HCT116 (cell line): ENCODE measurements at regions not wholly inside any gene's neighbourhood (a gene's known extent, or its start where the extent isn't known, plus 50 kb on each side); places are given as distances from the start of the nearest gene placed in this dataset.

Source experiments
- ATAC-seq: fragments of 200-7000 bp; cut with Tn5 transposase; 2 replicates; pipeline ENCODE4 v1.9.1; 2020; ENCODE audit warnings: mild to moderate bottlenecking, moderate library complexity
- BruUV-seq: library from RNA; stranded (reverse); fragments of 400-500 nt; replicated peaks from 2 replicates; lab custom pipeline; 2021; lab: Mats Ljungman, UMichigan
- CTCF ChIA-PET: fragments of 300-600 bp; sonication (Branson Sonifier 250); formaldehyde crosslinking; loops from one replicate; lab custom pipeline; 2021; ENCODE audit warnings: antibody characterized with exemption; lab: Charles Lee
- POLR2A ChIA-PET: fragments of 300-600, 350-600 bp; sonication (Branson Sonifier 250); formaldehyde crosslinking; loops from one replicate; lab custom pipeline; 2021; ENCODE audit warnings: antibody characterized with exemption; lab: Charles Lee
- RAD21 ChIA-PET, 2 experiments: fragments of 300-600 bp; sonication (Branson Sonifier 250); formaldehyde crosslinking; loops; one replicate each; lab custom pipeline; 2023; ENCODE audit warnings: low total read pairs in 2 of 2; ENCODE audit not compliant: uncharacterized antibody in 2 of 2, unreplicated experiment in 2 of 2, low non-redundant PET in 1 of 2; lab: Charles Lee
- DNase-seq: peaks from one replicate; pipeline ENCODE4 v3.0.0-alpha.2; 2010; ENCODE audit warnings: low read depth, low spot score
- H2AFZ ChIP-seq: fragments of 200-600 bp; shearing (Covaris generic), sonication (generic); 2 replicates; pipeline ENCODE4 v1.6.1; 2017; ENCODE audit warnings: low read depth, mixed run types, mixed read lengths, antibody characterized with exemption, low read length; ENCODE audit not compliant: poor library complexity, severe bottlenecking
- H3K27ac ChIP-seq: 2 replicates; pipeline ENCODE4 v1.5.1; 2012; ENCODE audit warnings: low read depth, low read length
- H3K27me3 ChIP-seq: fragments of 200-600 bp; sonication (generic); 2 replicates; pipeline ENCODE4 v1.6.1; 2016; ENCODE audit warnings: mixed run types, low read length, mixed read lengths; ENCODE audit not compliant: insufficient read depth
- H3K36me3 ChIP-seq, 2 experiments: fragments of 200-500 bp in 1 of 2; fragments of 200-600 bp in 1 of 2; sonication (Bioruptor generic) in 1 of 2; sonication (generic) in 1 of 2; 2 replicates each; pipeline versions ENCODE4 v1.5.1 to v1.6.1; 2014 to 2016; ENCODE audit warnings: low read length in 2 of 2, inconsistent platforms in 1 of 2, mixed read lengths in 1 of 2, mixed run types in 1 of 2; ENCODE audit not compliant: insufficient read depth in 2 of 2, control insufficient read depth in 1 of 2
- H3K4me1 ChIP-seq, 2 experiments: fragments of 200-600 bp in 1 of 2; sonication (generic) in 1 of 2; 2 replicates each; pipeline versions ENCODE4 v1.5.1 to v1.6.1; 2012 to 2017; ENCODE audit warnings: low read length in 2 of 2, inconsistent platforms in 1 of 2, mild to moderate bottlenecking in 1 of 2, mixed read lengths in 1 of 2, mixed run types in 1 of 2, moderate library complexity in 1 of 2; ENCODE audit not compliant: insufficient read depth in 2 of 2, control insufficient read depth in 1 of 2
- H3K4me2 ChIP-seq: fragments of 200-600 bp; sonication (generic); 2 replicates; pipeline ENCODE4 v1.6.1; 2017; ENCODE audit warnings: mixed run types, low read length, mixed read lengths
- H3K4me3 ChIP-seq, 2 experiments: fragments of 200-600 bp in 1 of 2; sonication (generic) in 1 of 2; replicated peaks in 1 of 2; 2 replicates each; pipeline ENCODE4 v1.5.1; 2011 to 2016; ENCODE audit warnings: low read length in 2 of 2, control low read depth in 1 of 2, low read depth in 1 of 2, mild to moderate bottlenecking in 1 of 2, mixed read lengths in 1 of 2, mixed run types in 1 of 2
- H3K79me2 ChIP-seq: fragments of 200-600 bp; sonication (generic); 2 replicates; pipeline ENCODE4 v1.6.1; 2017; ENCODE audit warnings: mild to moderate bottlenecking, mixed run types, low read length, moderate library complexity, mixed read lengths; ENCODE audit not compliant: insufficient read depth
- H3K9ac ChIP-seq: fragments of 200-600 bp; sonication (generic); 2 replicates; pipeline ENCODE4 v1.6.1; 2016; ENCODE audit warnings: low read length, mixed read lengths
- H3K9me2 ChIP-seq: fragments of 200-600 bp; sonication (generic), shearing (Covaris generic); 2 replicates; pipeline ENCODE4 v1.6.1; 2017; ENCODE audit warnings: mixed run types, mild to moderate bottlenecking, moderate library complexity; ENCODE audit not compliant: insufficient read depth
- H3K9me3 ChIP-seq, 2 experiments: fragments of 200-500 bp in 1 of 2; fragments of 200-600 bp in 1 of 2; sonication (Bioruptor generic) in 1 of 2; sonication (generic) in 1 of 2; 2 replicates each; pipeline ENCODE4 v1.6.1; 2014 to 2017; ENCODE audit warnings: low read length in 2 of 2, mixed read lengths in 2 of 2, inconsistent platforms in 1 of 2, low read depth in 1 of 2, mild to moderate bottlenecking in 1 of 2, mixed run types in 1 of 2, moderate library complexity in 1 of 2; ENCODE audit not compliant: control insufficient read depth in 1 of 2, insufficient read depth in 1 of 2
- H4K20me1 ChIP-seq: fragments of 200-600 bp; sonication (generic), shearing (Covaris generic); 2 replicates; pipeline ENCODE4 v1.6.1; 2017; ENCODE audit warnings: mixed run types, mild to moderate bottlenecking, moderate library complexity; ENCODE audit not compliant: insufficient read depth
- ATF3 ChIP-seq: IDR thresholded peaks from 2 replicates; pipeline ENCODE4 v1.6.1; 2012
- CBX3 ChIP-seq: IDR thresholded peaks from 2 replicates; pipeline ENCODE4 v1.6.1; 2012; ENCODE audit warnings: low read depth
- CTCF ChIP-seq, 3 experiments: fragments of 200-600 bp in 1 of 3; sonication (generic) in 1 of 3; IDR thresholded peaks in 2 of 3; conservative IDR thresholded peaks in 1 of 3; 2 replicates each; pipeline ENCODE4 v1.5.1; 2012 to 2017; ENCODE audit warnings: low read depth in 2 of 3, low read length in 2 of 3, antibody characterized with exemption in 1 of 3, borderline replicate concordance in 1 of 3, control low read depth in 1 of 3, mild to moderate bottlenecking in 1 of 3, mixed read lengths in 1 of 3, mixed run types in 1 of 3, moderate library complexity in 1 of 3; ENCODE audit not compliant: insufficient read depth in 1 of 3
- ELF1 ChIP-seq: IDR thresholded peaks from 2 replicates; pipeline ENCODE4 v1.6.1; 2012; ENCODE audit warnings: low read depth, borderline replicate concordance
- EZH2 ChIP-seq: fragments of 200-600 bp; sonication (generic); IDR thresholded peaks from 2 replicates; pipeline ENCODE4 v1.6.1; 2017; ENCODE audit warnings: antibody characterized with exemption, mixed run types
- FOSL1 ChIP-seq: IDR thresholded peaks from 2 replicates; pipeline ENCODE4 v1.6.1; 2012; ENCODE audit warnings: low read depth
- JUND ChIP-seq: IDR thresholded peaks from 2 replicates; pipeline ENCODE4 v1.6.1; 2012
- MAX ChIP-seq: IDR thresholded peaks from 2 replicates; pipeline ENCODE4 v1.6.1; 2012
- POLR2A ChIP-seq: IDR thresholded peaks from 2 replicates; pipeline ENCODE4 v1.7.0; 2011; ENCODE audit warnings: borderline replicate concordance; ENCODE audit not compliant: insufficient read depth, insufficient read length; ENCODE audit errors: extremely low read depth
- POLR2AphosphoS5 ChIP-seq: IDR thresholded peaks from 2 replicates; pipeline ENCODE4 v1.6.1; 2011; ENCODE audit warnings: mild to moderate bottlenecking, low read depth, low read length, moderate library complexity
- RAD21 ChIP-seq: IDR thresholded peaks from 2 replicates; pipeline ENCODE4 v1.6.1; 2012; ENCODE audit warnings: low read depth, mild to moderate bottlenecking
- SP1 ChIP-seq: IDR thresholded peaks from 2 replicates; pipeline ENCODE4 v1.6.1; 2012; ENCODE audit warnings: low read depth
- SRF ChIP-seq: IDR thresholded peaks from 2 replicates; pipeline ENCODE4 v1.6.1; 2012; ENCODE audit warnings: low read depth
- TCF7L2 ChIP-seq: IDR thresholded peaks from 2 replicates; pipeline ENCODE4 v1.7.0; 2011; ENCODE audit warnings: borderline replicate concordance, inconsistent platforms; ENCODE audit not compliant: insufficient read depth, insufficient read length; ENCODE audit errors: extremely low read depth
- ZBTB33 ChIP-seq: IDR thresholded peaks from 2 replicates; pipeline ENCODE4 v1.6.1; 2011; ENCODE audit warnings: mild to moderate bottlenecking, low read length, moderate library complexity; ENCODE audit not compliant: insufficient replicate concordance; ENCODE audit errors: extremely low read depth
- ZNF274 ChIP-seq: fragments of 200-500 bp; sonication (Bioruptor generic); IDR thresholded peaks from 2 replicates; pipeline ENCODE4 v1.6.1; 2014; ENCODE audit warnings: mild to moderate bottlenecking, low read depth, low read length, inconsistent platforms
- intact Hi-C: fragments of 100-400 bp; cut with micrococcal nuclease; formaldehyde crosslinking; loops from 2 replicates; pipeline ENCODE4 v1.10.0; 2022

- peaks cover 64% of the 10 kb centered on the region for H3K27me3 ChIP-seq
- H3K4me1 ChIP-seq, result 0 out of 4 replicates have a peak, but pooled peaks cover 2 to 5% of the 10 kb centered on the region in 2 experiments
- no peak for DNase-seq
- H3K79me2 ChIP-seq, result no peaks in the 10 kb centered on the region
- no peak overlapping the region for H3K9ac ChIP-seq
- no peak overlapping the region for H3K27ac ChIP-seq
- no peaks in the 10 kb centered on the region for H3K36me3 ChIP-seq
- RAD21 ChIA-PET, result no interaction called here
- no peak overlapping the region for H3K4me3 ChIP-seq
- no peak overlapping the region for H3K4me2 ChIP-seq
- intact Hi-C loops, result no loop called here
- POLR2A ChIA-PET, result no interaction called here
- no peaks in the 10 kb centered on the region for H3K9me3 ChIP-seq
- TF ChIP-seq ATF3 (no peak), POLR2AphosphoS5 (no peak), MAX (no peak), CBX3 (no peak), POLR2A (no peak), CTCF (IDR thresholded peaks at IDR 0.05 in 2 of 3, conservative IDR thresholded peaks at IDR 0.05 in 1 of 3; ENCODE audit: borderline replicate concordance in 1 of 3, insufficient read depth in 1 of 3, low read depth in 2 of 3, low read length in 2 of 3) (no peak), SP1 (no peak), ZNF274 (no peak), FOSL1 (no peak), ZBTB33 (no peak), SRF (no peak), EZH2 (no peak), ELF1 (no peak), TCF7L2 (no peak), RAD21 (no peak), JUND (no peak)
- CTCF ChIA-PET, result no interaction called here
- no peaks in the 10 kb centered on the region for H3K9me2 ChIP-seq
- H2AFZ ChIP-seq, result no peak overlapping the region
- no TSS peak for BruUV-seq
- no peak for ATAC-seq
- H4K20me1 ChIP-seq, result no peaks in the 10 kb centered on the region
Observed at GRCh38 chr2:236872981-236873380, 212.7 kb upstream of the COPS8 start.
